ENCODE measurements at regions not wholly inside any gene's neighbourhood (a gene's known extent, or its start where the extent isn't known, plus 50 kb on each side); places are given as distances from the start of the nearest gene placed in this dataset.

DNA sequence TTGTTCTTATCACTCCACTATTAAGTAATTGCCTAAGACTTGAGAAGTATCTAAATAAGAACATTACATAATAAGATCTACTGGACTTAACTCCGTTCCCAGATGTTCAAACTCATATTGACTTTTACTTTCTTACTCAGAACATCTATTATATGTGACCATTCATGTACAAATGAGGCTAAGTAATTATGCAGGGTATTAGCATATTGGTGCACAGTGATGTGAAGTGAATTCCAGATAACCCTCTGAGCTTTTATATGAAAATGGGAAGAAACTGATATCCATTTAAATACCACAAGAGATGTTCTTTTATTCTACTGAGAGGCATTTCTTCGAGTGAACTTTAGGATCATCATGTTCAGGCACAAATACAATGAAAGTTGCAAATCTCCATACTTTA, 135.7 kb downstream of the ZPLD1 start:
- no peak for TF ChIP-seq POLR2A (IDR thresholded peaks at IDR 0.05)
- TF ChIP-seq, protein P1, sequence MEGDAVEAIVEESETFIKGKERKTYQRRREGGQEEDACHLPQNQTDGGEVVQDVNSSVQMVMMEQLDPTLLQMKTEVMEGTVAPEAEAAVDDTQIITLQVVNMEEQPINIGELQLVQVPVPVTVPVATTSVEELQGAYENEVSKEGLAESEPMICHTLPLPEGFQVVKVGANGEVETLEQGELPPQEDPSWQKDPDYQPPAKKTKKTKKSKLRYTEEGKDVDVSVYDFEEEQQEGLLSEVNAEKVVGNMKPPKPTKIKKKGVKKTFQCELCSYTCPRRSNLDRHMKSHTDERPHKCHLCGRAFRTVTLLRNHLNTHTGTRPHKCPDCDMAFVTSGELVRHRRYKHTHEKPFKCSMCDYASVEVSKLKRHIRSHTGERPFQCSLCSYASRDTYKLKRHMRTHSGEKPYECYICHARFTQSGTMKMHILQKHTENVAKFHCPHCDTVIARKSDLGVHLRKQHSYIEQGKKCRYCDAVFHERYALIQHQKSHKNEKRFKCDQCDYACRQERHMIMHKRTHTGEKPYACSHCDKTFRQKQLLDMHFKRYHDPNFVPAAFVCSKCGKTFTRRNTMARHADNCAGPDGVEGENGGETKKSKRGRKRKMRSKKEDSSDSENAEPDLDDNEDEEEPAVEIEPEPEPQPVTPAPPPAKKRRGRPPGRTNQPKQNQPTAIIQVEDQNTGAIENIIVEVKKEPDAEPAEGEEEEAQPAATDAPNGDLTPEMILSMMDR (IDR thresholded peaks at IDR 0.05): no peak
